ENCODE measurements at regions not wholly inside any gene's neighbourhood (a gene's known extent, or its start where the extent isn't known, plus 50 kb on each side); places are given as distances from the start of the nearest gene placed in this dataset.
"Not testable (repeated sequence)": the region's sequence is repeated elsewhere in the genome, so short reads cannot be mapped to it uniquely, and the experiment has no call there.

DNA sequence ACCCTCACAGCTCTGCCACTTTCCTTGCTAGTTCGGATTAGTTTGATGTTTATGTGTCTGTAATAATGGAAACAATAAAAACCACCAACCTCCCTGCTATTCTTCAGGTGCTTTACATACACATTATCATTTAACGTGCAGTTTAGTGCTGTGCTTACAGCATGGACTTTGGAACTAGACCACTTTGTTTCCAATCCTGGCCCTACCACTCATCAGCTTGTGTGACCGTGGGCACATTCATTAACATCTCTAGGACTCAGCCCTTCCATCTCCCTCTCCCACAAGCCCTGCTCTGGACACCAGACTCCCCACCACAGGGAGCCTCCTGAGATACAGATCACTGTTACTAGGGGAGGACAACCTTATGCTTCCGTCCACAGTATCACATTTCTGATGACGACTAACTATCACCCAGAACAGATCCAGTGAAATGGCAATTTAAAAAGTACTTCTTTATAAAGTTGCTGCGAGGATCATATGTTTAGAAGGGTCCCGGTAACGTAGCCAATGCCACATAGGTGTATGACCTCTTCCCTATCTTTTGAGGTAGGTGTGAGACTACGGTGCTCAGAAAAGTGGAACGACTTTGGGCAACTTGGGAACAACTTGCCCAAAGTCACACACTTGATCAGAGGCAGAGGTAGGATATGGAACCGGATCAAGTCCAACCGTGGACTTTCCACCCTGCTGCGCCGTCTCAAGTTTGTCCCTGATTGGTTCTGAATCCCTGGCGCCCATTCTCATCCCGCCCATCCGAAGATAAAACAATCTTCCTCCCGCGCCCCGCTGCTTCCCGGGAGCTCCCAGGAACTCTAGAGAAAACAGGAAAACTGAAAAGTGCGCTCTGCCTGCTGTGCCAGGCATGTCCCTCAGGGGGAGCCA is 132.4 kb upstream of the NIPBL start:
- H3K27me3 ChIP-seq, result peaks cover 6% of the 10 kb centered on the region
- WGBS (ENCODE audit: low lambda C conversion rate, missing lambda C conversion rate), result 10% methylated on average over 22 of the region's 22 CpGs
- DNase-seq (ENCODE audit: low spot score), result peak; percentile 91
- no peaks in the 10 kb centered on the region for H3K36me3 ChIP-seq (replicated peaks; ENCODE audit: insufficient read depth, low read depth)
- H3K4me2 ChIP-seq, result peak overlapping the region; percentile 92
- no peaks in the 10 kb centered on the region for H3K9me3 ChIP-seq (ENCODE audit: low read depth)
- H3K27ac ChIP-seq, result peak overlapping the region; percentile 96
- H2AFZ ChIP-seq, result peak overlapping the region; percentile 86
- peaks cover 16% of the 10 kb centered on the region for H3K4me1 ChIP-seq (ENCODE audit: insufficient read depth)
- H3K79me2 ChIP-seq, result no peaks in the 10 kb centered on the region
- no peaks in the 10 kb centered on the region for H4K20me1 ChIP-seq (ENCODE audit: insufficient read depth, poor library complexity, severe bottlenecking)
- peak overlapping the region; percentile 70 for H3K4me3 ChIP-seq
- no peaks in the 10 kb centered on the region for H3K9me2 ChIP-seq (replicated peaks; ENCODE audit: insufficient read depth)
- TF ChIP-seq, protein P1, sequence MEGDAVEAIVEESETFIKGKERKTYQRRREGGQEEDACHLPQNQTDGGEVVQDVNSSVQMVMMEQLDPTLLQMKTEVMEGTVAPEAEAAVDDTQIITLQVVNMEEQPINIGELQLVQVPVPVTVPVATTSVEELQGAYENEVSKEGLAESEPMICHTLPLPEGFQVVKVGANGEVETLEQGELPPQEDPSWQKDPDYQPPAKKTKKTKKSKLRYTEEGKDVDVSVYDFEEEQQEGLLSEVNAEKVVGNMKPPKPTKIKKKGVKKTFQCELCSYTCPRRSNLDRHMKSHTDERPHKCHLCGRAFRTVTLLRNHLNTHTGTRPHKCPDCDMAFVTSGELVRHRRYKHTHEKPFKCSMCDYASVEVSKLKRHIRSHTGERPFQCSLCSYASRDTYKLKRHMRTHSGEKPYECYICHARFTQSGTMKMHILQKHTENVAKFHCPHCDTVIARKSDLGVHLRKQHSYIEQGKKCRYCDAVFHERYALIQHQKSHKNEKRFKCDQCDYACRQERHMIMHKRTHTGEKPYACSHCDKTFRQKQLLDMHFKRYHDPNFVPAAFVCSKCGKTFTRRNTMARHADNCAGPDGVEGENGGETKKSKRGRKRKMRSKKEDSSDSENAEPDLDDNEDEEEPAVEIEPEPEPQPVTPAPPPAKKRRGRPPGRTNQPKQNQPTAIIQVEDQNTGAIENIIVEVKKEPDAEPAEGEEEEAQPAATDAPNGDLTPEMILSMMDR (IDR thresholded peaks at IDR 0.05; ENCODE audit: poor library complexity), result peak; percentile 65
- TF ChIP-seq EZH2 (IDR thresholded peaks at IDR 0.05; ENCODE audit: borderline replicate concordance) (no peak), EZH2phosphoT487 (IDR thresholded peaks at IDR 0.05; ENCODE audit: low read depth, severe bottlenecking, unreplicated experiment) (no peak)

DNA sequence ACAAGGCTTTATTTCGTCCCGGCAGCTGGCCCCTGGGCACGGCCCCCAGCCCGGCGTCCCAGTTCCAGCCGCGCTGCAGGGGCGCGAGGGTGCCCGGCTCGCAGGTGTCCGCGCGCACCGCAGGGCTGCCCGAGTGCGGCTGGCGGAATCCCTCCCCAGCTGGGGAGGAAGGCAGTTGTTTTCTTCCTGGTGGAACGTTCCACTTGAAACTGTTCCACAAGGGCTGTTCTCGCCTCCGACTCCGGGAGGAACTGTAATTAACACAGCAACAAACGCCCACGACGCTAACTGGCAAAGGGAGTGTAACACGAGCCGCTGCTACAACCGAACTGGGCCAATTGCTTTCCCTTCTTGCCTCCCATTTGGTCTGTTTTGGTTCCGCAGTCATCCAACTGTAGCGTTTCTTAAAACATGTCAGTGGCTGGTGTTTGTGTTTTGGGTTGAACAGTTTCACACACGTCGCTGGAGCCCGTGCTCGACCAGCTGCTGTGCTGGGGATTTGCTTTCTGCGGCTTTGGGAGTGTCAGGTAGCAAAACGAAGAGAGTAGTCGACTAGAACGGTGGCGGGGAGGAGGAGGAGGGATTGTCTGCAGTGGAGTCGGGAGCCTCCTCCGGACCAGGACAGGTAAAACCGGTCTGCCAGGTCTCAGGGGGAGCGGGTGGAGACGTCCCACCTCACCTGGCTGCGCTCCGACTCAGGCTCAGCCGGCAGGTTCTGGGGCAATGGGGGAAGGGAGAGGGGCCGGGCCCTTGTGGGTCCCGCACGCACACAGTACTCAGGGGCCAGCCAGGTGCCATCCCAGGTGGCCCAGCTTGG is 131.6 kb upstream of the NIPBL start:
- Histone ChIP-seq H3K4me1 (ENCODE audit: insufficient read depth) (peaks cover 16% of the 10 kb centered on the region), H3K9me2 (replicated peaks; ENCODE audit: insufficient read depth) (no peaks in the 10 kb centered on the region), H3K9me3 (ENCODE audit: low read depth) (no peaks in the 10 kb centered on the region), H2AFZ (peak overlapping the region; percentile 86), H3K4me3 (peak overlapping the region; percentile 70), H3K36me3 (replicated peaks; ENCODE audit: insufficient read depth, low read depth) (no peaks in the 10 kb centered on the region), H3K27me3 (peaks cover 6% of the 10 kb centered on the region), H3K4me2 (peak overlapping the region; percentile 92), H3K27ac (peak overlapping the region; percentile 96), H4K20me1 (ENCODE audit: insufficient read depth, poor library complexity, severe bottlenecking) (no peaks in the 10 kb centered on the region), H3K79me2 (no peaks in the 10 kb centered on the region)
- peak; percentile 89 for DNase-seq (ENCODE audit: low spot score)
- TF ChIP-seq EZH2 (IDR thresholded peaks at IDR 0.05; ENCODE audit: borderline replicate concordance) (no peak), EZH2phosphoT487 (IDR thresholded peaks at IDR 0.05; ENCODE audit: low read depth, severe bottlenecking, unreplicated experiment) (no peak)
- TF ChIP-seq, protein P1 (IDR thresholded peaks at IDR 0.05; ENCODE audit: poor library complexity), result no peak
- WGBS (ENCODE audit: low lambda C conversion rate, missing lambda C conversion rate), result 2% methylated on average over 50 of the region's 50 CpGs

GRCh38 chr5:36747794-36748193 is 128.8 kb upstream of the NIPBL start:
- not testable (repeated sequence) for H3K27me3 ChIP-seq; H3K79me2 ChIP-seq; H3K4me2 ChIP-seq; H3K9me2 ChIP-seq (replicated peaks; ENCODE audit: insufficient read depth); H3K4me3 ChIP-seq; H4K20me1 ChIP-seq (ENCODE audit: insufficient read depth, poor library complexity, severe bottlenecking); H3K9me3 ChIP-seq (ENCODE audit: low read depth); H3K27ac ChIP-seq; DNase-seq (ENCODE audit: low spot score); H3K36me3 ChIP-seq (replicated peaks; ENCODE audit: insufficient read depth, low read depth); H2AFZ ChIP-seq
- H3K4me1 ChIP-seq (ENCODE audit: insufficient read depth), result peaks cover 16% of the 10 kb centered on the region
- WGBS (ENCODE audit: low lambda C conversion rate, missing lambda C conversion rate), result 98% methylated on average over 3 of the region's 4 CpGs

DNA sequence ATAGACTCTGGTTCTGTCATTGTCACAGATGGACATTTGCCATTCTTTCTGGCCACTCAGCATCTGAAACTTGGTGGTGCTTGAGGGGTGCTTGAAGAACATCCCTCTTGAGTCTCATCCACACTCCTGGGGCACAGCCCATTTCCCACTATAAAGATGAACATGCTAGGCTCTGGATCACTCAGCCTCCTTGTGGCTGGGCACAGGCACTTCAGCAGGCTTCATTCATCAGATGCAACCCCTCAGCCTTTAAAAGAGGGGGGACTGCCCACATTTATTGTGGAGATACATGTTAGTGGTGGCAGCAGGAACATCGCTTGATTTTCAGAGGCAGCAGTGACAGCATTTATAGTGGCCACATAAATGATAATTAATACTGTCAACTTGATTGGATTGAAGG is 124.7 kb upstream of the NIPBL start:
- no peaks in the 10 kb centered on the region for H3K9me2 ChIP-seq (replicated peaks; ENCODE audit: insufficient read depth)
- H3K79me2 ChIP-seq, result no peaks in the 10 kb centered on the region
- H3K4me1 ChIP-seq (ENCODE audit: insufficient read depth), result peaks cover 9% of the 10 kb centered on the region
- no peak overlapping the region for H3K27ac ChIP-seq
- H4K20me1 ChIP-seq (ENCODE audit: insufficient read depth, poor library complexity, severe bottlenecking), result no peaks in the 10 kb centered on the region
- DNase-seq (ENCODE audit: low spot score), result no peak
- H3K36me3 ChIP-seq (replicated peaks; ENCODE audit: insufficient read depth, low read depth), result no peaks in the 10 kb centered on the region
- H3K9me3 ChIP-seq (ENCODE audit: low read depth), result no peaks in the 10 kb centered on the region
- peaks cover 2% of the 10 kb centered on the region for H3K27me3 ChIP-seq
- TF ChIP-seq, protein P1 (IDR thresholded peaks at IDR 0.05; ENCODE audit: poor library complexity), result no peak
- TF ChIP-seq EZH2phosphoT487 (IDR thresholded peaks at IDR 0.05; ENCODE audit: low read depth, severe bottlenecking, unreplicated experiment) (no peak), EZH2 (IDR thresholded peaks at IDR 0.05; ENCODE audit: borderline replicate concordance) (no peak)
- 100% methylated on average over 1 of the region's 1 CpG for WGBS (ENCODE audit: low lambda C conversion rate, missing lambda C conversion rate)
- H2AFZ ChIP-seq, result no peak overlapping the region
- H3K4me3 ChIP-seq, result no peak overlapping the region
- no peak overlapping the region for H3K4me2 ChIP-seq
